ENCODE measurements at regions not wholly inside any gene's neighbourhood (a gene's known extent, or its start where the extent isn't known, plus 50 kb on each side); places are given as distances from the start of the nearest gene placed in this dataset.

GRCh38 chr12:123100882-123101281, 50.0 kb downstream of the PITPNM2 start:
- DNase-seq = no peak

- DNase-seq = no peak
These were observed 50.4 kb downstream of the PITPNM2 start for GRCh38 chr12:123100450-123100849.

- no peak for DNase-seq
These were observed 51.2 kb downstream of the PITPNM2 start for GRCh38 chr12:123099560-123100192.

- no peak for DNase-seq
These were observed 52.1 kb downstream of the PITPNM2 start for GRCh38 chr12:123098780-123099179.

GRCh38 chr12:123097561-123098084, 53.3 kb downstream of the PITPNM2 start:
- no peak for DNase-seq

GRCh38 chr12:123096741-123097140, 54.1 kb downstream of the PITPNM2 start:
- DNase-seq = no peak

- no peak for DNase-seq
These were observed 54.7 kb downstream of the PITPNM2 start for GRCh38 chr12:123096182-123096581.

- no peak for DNase-seq
These were observed 55.6 kb downstream of the PITPNM2 start for GRCh38 chr12:123095078-123095881.

GRCh38 chr12:123094349-123095077, 56.4 kb downstream of the PITPNM2 start:
- no peak for DNase-seq

- no peak for DNase-seq
These were observed 58.0 kb downstream of the PITPNM2 start for GRCh38 chr12:123092866-123093265.

- no peak for DNase-seq
These were observed 59.4 kb downstream of the PITPNM2 start for GRCh38 chr12:123091230-123092150.

GRCh38 chr12:123089631-123090353, 61.1 kb downstream of the PITPNM2 start:
- no peak for DNase-seq

GRCh38 chr12:123089140-123089539, 61.8 kb downstream of the PITPNM2 start:
- DNase-seq = no peak

GRCh38 chr12:123085730-123086487, 65.0 kb downstream of the PITPNM2 start:
- DNase-seq = no peak

GRCh38 chr12:123085066-123085465, 65.8 kb downstream of the PITPNM2 start:
- DNase-seq = no peak

- no peak for DNase-seq
These were observed 67.0 kb downstream of the PITPNM2 start for GRCh38 chr12:123083661-123084571.

GRCh38 chr12:123080634-123081033, 70.3 kb downstream of the PITPNM2 start:
- no peak for DNase-seq

GRCh38 chr12:123078531-123079155, 72.2 kb downstream of the PITPNM2 start:
- no peak for DNase-seq

GRCh38 chr12:123078120-123078465, 72.8 kb downstream of the PITPNM2 start:
- no peak for DNase-seq
